ENCODE measurements at regions not wholly inside any gene's neighbourhood (a gene's known extent, or its start where the extent isn't known, plus 50 kb on each side); places are given as distances from the start of the nearest gene placed in this dataset.

DNA sequence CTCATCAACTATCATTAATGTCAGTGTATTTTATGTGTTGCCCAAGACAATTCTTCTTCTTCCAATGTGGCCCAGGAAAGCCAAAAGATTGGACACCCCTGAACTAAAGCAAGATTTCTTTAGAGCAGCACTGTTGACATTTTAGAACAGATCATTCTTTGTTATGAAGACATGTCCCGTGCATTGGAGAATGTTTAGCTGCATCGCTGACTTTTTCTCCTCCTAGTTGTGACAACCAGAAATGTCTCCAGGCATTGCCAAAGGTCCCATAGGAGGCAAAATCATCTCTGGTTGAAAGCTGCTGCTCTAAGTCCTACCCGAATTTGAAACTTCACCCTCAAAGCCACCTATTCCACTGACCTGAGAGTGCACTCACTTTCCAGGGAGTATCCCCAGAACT lies 62.7 kb upstream of the IRX6 start (continued):
- no peak for TF ChIP-seq CTCF (IDR thresholded peaks at IDR 0.05)
- TF ChIP-seq, protein P1, sequence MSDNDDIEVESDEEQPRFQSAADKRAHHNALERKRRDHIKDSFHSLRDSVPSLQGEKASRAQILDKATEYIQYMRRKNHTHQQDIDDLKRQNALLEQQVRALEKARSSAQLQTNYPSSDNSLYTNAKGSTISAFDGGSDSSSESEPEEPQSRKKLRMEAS (IDR thresholded peaks at IDR 0.05; ENCODE audit: low read depth): no peak

- Histone ChIP-seq H3K27me3 (ENCODE audit: insufficient read depth) (no peaks in the 10 kb centered on the region), H3K9me3 (no peaks in the 10 kb centered on the region), H3K9me2 (no peaks in the 10 kb centered on the region), H2AFZ (ENCODE audit: low read depth) (no peak overlapping the region), H3K4me1 (ENCODE audit: control insufficient read depth in 1 of 2, insufficient read depth in 2 of 2, low read depth in 1 of 2, low read length in 1 of 2) (peaks cover 0 to 14% of the 10 kb centered on the region in 2 experiments; a peak in 1 of 4 replicates), H3K36me3 (replicated peaks in 1 of 2; ENCODE audit: control insufficient read depth in 1 of 2, insufficient read depth in 2 of 2, low read length in 1 of 2) (no peaks in the 10 kb centered on the region), H3K27ac (ENCODE audit: low read depth in 2 of 2, low read length in 1 of 2) (peak overlapping the region in 1 of 2 experiments; percentile 74; a peak in 2 of 4 replicates), H3K9ac (no peak overlapping the region), H3K79me2 (ENCODE audit: insufficient read depth) (no peaks in the 10 kb centered on the region), H4K20me1 (ENCODE audit: insufficient read depth) (no peaks in the 10 kb centered on the region), H3F3A (replicated peaks; ENCODE audit: insufficient read depth) (peaks cover 3% of the 10 kb centered on the region), H3K4me2 (no peak overlapping the region), H3K4me3 (ENCODE audit: low read depth in 2 of 2, low read length in 1 of 2) (no peak overlapping the region)
- DNase-seq: peak; percentile 42
- ChIA-PET CTCF (interaction anchor here (1.3 to 1.7 kb wide), 4 partner anchors 59 to 144 kb away, joined by 3 to 6 read pairs (median 5); partner anchors contain the start of gene IRX6), POLR2A (interaction anchor here (0.9 to 1.4 kb wide), 2 partner anchors 16 to 332 kb away, joined by 3 to 4 read pairs; no protein-coding TSS in a partner anchor)
- TF ChIP-seq JUND (IDR thresholded peaks at IDR 0.05) (no peak), MXI1 (IDR thresholded peaks at IDR 0.05; ENCODE audit: low read depth, low read length) (0 out of 2 replicates have a peak, but pooled peaks have one; percentile 16)
- WGBS (ENCODE audit: low lambda C conversion rate): 13% methylated on average over 6 of the region's 10 CpGs
These were observed 60.4 kb upstream of the IRX6 start for GRCh38 chr16:55263271-55264250.

- no peak overlapping the region for H3K9ac ChIP-seq
- peaks cover 0 to 14% of the 10 kb centered on the region in 2 experiments; a peak in 1 of 4 replicates for H3K4me1 ChIP-seq (ENCODE audit: control insufficient read depth in 1 of 2, insufficient read depth in 2 of 2, low read depth in 1 of 2, low read length in 1 of 2)
- ChIA-PET CTCF (interaction anchor here (0.7 to 1.3 kb wide), 2 partner anchors 58 to 335 kb away, joined by 3 read pairs; no protein-coding TSS in a partner anchor), POLR2A (no interaction called here)
- DNase-seq: no peak
- H3K36me3 ChIP-seq (replicated peaks in 1 of 2; ENCODE audit: control insufficient read depth in 1 of 2, insufficient read depth in 2 of 2, low read length in 1 of 2): no peaks in the 10 kb centered on the region
- no peaks in the 10 kb centered on the region for H3K27me3 ChIP-seq (ENCODE audit: insufficient read depth)
- TF ChIP-seq REST (IDR thresholded peaks at IDR 0.05; ENCODE audit: low read depth, low read length) (no peak), MEF2A (IDR thresholded peaks at IDR 0.05; ENCODE audit: borderline replicate concordance, low read depth) (no peak), RXRA (IDR thresholded peaks at IDR 0.05; ENCODE audit: borderline replicate concordance, low read depth) (no peak), RFX5 (IDR thresholded peaks at IDR 0.05; ENCODE audit: low read length) (no peak), FOXJ3 (CRISPR knock-in tag; IDR thresholded peaks at IDR 0.05) (no peak), TAF1 (IDR thresholded peaks at IDR 0.05; ENCODE audit: borderline replicate concordance, low read depth, low read length) (no peak), RAD21 (IDR thresholded peaks at IDR 0.05; ENCODE audit: low read length) (no peak)
- TF ChIP-seq, protein P1 (IDR thresholded peaks at IDR 0.05; ENCODE audit: low read depth): no peak
- no peaks in the 10 kb centered on the region for H3K9me2 ChIP-seq
- no peaks in the 10 kb centered on the region for H3K9me3 ChIP-seq
- H3K4me2 ChIP-seq: no peak overlapping the region
- WGBS (ENCODE audit: low lambda C conversion rate): 37% methylated on average over 7 of the region's 7 CpGs
- peaks cover 3% of the 10 kb centered on the region for H3F3A ChIP-seq (replicated peaks; ENCODE audit: insufficient read depth)
- no peaks in the 10 kb centered on the region for H3K79me2 ChIP-seq (ENCODE audit: insufficient read depth)
- no peak overlapping the region for H3K4me3 ChIP-seq (ENCODE audit: low read depth in 2 of 2, low read length in 1 of 2)
- no peaks in the 10 kb centered on the region for H4K20me1 ChIP-seq (ENCODE audit: insufficient read depth)
- H2AFZ ChIP-seq (ENCODE audit: low read depth): no peak overlapping the region
- no peak overlapping the region; a peak in 1 of 4 replicates for H3K27ac ChIP-seq (ENCODE audit: low read depth in 2 of 2, low read length in 1 of 2)
These were observed 59.1 kb upstream of the IRX6 start for GRCh38 chr16:55264949-55265348.

Measured in SK-N-SH (cell line).